Smooth muscle cell (in vitro differentiated cells): ENCODE measurements at regions not wholly inside any gene's neighbourhood (a gene's known extent, or its start where the extent isn't known, plus 50 kb on each side); places are given as distances from the start of the nearest gene placed in this dataset.
"Not testable (repeated sequence)": the region's sequence is repeated elsewhere in the genome, so short reads cannot be mapped to it uniquely, and the experiment has no call there.

Experiments
- DNase-seq: peaks from one replicate; lab custom pipeline; 2025; ENCODE audit not compliant: unreplicated experiment; lab: John Stamatoyannopoulos, UW
- H2AFZ ChIP-seq: fragments of 200-600 bp; sonication (generic); 2 replicates; pipeline ENCODE4 v1.6.0; 2016; ENCODE audit warnings: antibody characterized with exemption, low read depth, mild to moderate bottlenecking
- H3F3A ChIP-seq: fragments of 200-600 bp; sonication (generic); 2 replicates; pipeline ENCODE4 v1.6.0; 2017; ENCODE audit warnings: antibody characterized with exemption, low read depth
- H3K27ac ChIP-seq: fragments of 200-600 bp; sonication (generic); 2 replicates; pipeline ENCODE4 v1.5.1; 2016; ENCODE audit warnings: low read depth, mild to moderate bottlenecking
- H3K27me3 ChIP-seq: fragments of 200-600 bp; sonication (generic); 2 replicates; pipeline ENCODE4 v1.6.1; 2016; ENCODE audit warnings: low read depth, mild to moderate bottlenecking
- H3K36me3 ChIP-seq: fragments of 200-600 bp; sonication (generic); 2 replicates; pipeline ENCODE4 v1.5.1; 2016; ENCODE audit warnings: low read depth
- H3K4me1 ChIP-seq: fragments of 200-600 bp; sonication (generic); 2 replicates; pipeline ENCODE4 v1.5.1; 2016; ENCODE audit warnings: low read depth
- H3K4me2 ChIP-seq: fragments of 200-600 bp; sonication (generic); 2 replicates; pipeline ENCODE4 v1.6.0; 2016; ENCODE audit warnings: mild to moderate bottlenecking
- H3K4me3 ChIP-seq: fragments of 200-600 bp; sonication (generic); 2 replicates; pipeline ENCODE4 v1.5.1; 2016; ENCODE audit warnings: mild to moderate bottlenecking
- H3K79me2 ChIP-seq: fragments of 200-600 bp; sonication (generic); 2 replicates; pipeline ENCODE4 v1.6.0; 2016; ENCODE audit warnings: low read depth, mild to moderate bottlenecking
- H3K9ac ChIP-seq: fragments of 200-600 bp; sonication (generic); 2 replicates; pipeline ENCODE4 v1.6.0; 2016; ENCODE audit warnings: low read depth
- H3K9me3 ChIP-seq: fragments of 200-600 bp; sonication (generic); replicated peaks from 2 replicates; pipeline ENCODE4 v1.5.1; 2016; ENCODE audit warnings: low read depth
- H4K20me1 ChIP-seq: fragments of 200-600 bp; sonication (generic); 2 replicates; pipeline ENCODE4 v1.6.0; 2016; ENCODE audit warnings: low read depth
- CTCF ChIP-seq: fragments of 200-600 bp; sonication (generic); IDR thresholded peaks from 2 replicates; pipeline ENCODE4 v1.5.1; 2017; ENCODE audit warnings: borderline replicate concordance, mild to moderate bottlenecking, antibody characterized with exemption; ENCODE audit not compliant: insufficient read depth, poor library complexity, severe bottlenecking
- WGBS: methylation state at CpG from one replicate; pipeline ENCODE4 v1.1.7; 2016; ENCODE audit warnings: low lambda C conversion rate; 5-methylcytosine and 5-hydroxymethylcytosine counted together

- not testable (repeated sequence) for H3K9ac ChIP-seq, H3F3A ChIP-seq, H4K20me1 ChIP-seq, H3K4me3 ChIP-seq, H3K27ac ChIP-seq, H3K27me3 ChIP-seq, H3K9me3 ChIP-seq, DNase-seq, H3K36me3 ChIP-seq, H3K4me2 ChIP-seq, H3K4me1 ChIP-seq, H3K79me2 ChIP-seq, H2AFZ ChIP-seq
- 86% methylated on average over 6 of the region's 6 CpGs for WGBS
Measured at GRCh38 chr4:102210806-102211205, 134.5 kb downstream of the SLC39A8 start.

GRCh38 chr4:102204634-102205033 lies 140.6 kb downstream of the SLC39A8 start:
- H3K9ac ChIP-seq, H4K20me1 ChIP-seq, H2AFZ ChIP-seq, H3K79me2 ChIP-seq, H3K4me2 ChIP-seq, H3K4me3 ChIP-seq, DNase-seq, H3F3A ChIP-seq, H3K4me1 ChIP-seq, H3K36me3 ChIP-seq, H3K27me3 ChIP-seq, H3K9me3 ChIP-seq, H3K27ac ChIP-seq: not testable (repeated sequence)
- WGBS, result 94% methylated on average over 3 of the region's 3 CpGs

- TF ChIP-seq CTCF, result no peak
- Histone ChIP-seq H3K79me2 (no peaks in the 10 kb centered on the region), H3K9ac (no peak overlapping the region), H3K4me3 (no peak overlapping the region), H2AFZ (no peak overlapping the region), H3F3A (peaks cover 6% of the 10 kb centered on the region), H3K9me3 (no peaks in the 10 kb centered on the region), H3K27me3 (no peaks in the 10 kb centered on the region), H3K27ac (peak overlapping the region; percentile 46), H3K4me2 (peak overlapping the region; percentile 33), H3K4me1 (peaks cover 3% of the 10 kb centered on the region), H3K36me3 (no peaks in the 10 kb centered on the region), H4K20me1 (no peaks in the 10 kb centered on the region)
- WGBS, result 14% methylated on average over 3 of the region's 3 CpGs
- no peak for DNase-seq
Measured at GRCh38 chr4:102196221-102196620, 149.1 kb downstream of the SLC39A8 start.

- peaks cover 3% of the 10 kb centered on the region for H3K4me1 ChIP-seq
- 100% methylated on average over 1 of the region's 1 CpG for WGBS
- TF ChIP-seq CTCF, result no peak
- H3K9me3 ChIP-seq, result no peaks in the 10 kb centered on the region
- no peak overlapping the region for H3K9ac ChIP-seq
- no peaks in the 10 kb centered on the region for H4K20me1 ChIP-seq
- H3K4me2 ChIP-seq, result no peak overlapping the region
- no peak overlapping the region for H2AFZ ChIP-seq
- H3K4me3 ChIP-seq, result no peak overlapping the region
- H3K79me2 ChIP-seq, result no peaks in the 10 kb centered on the region
- H3K36me3 ChIP-seq, result no peaks in the 10 kb centered on the region
- no peak overlapping the region for H3K27ac ChIP-seq
- no peak for DNase-seq
- H3F3A ChIP-seq, result peaks cover 6% of the 10 kb centered on the region
- no peaks in the 10 kb centered on the region for H3K27me3 ChIP-seq
Measured at GRCh38 chr4:102193145-102193544, 152.1 kb downstream of the SLC39A8 start.

- Histone ChIP-seq H3K79me2 (no peaks in the 10 kb centered on the region), H3K4me2 (peak overlapping the region; percentile 81), H3K36me3 (no peaks in the 10 kb centered on the region), H3K9ac (no peak overlapping the region), H3K27ac (peak overlapping the region; percentile 86), H3K9me3 (no peaks in the 10 kb centered on the region), H3F3A (peaks cover 32% of the 10 kb centered on the region), H3K27me3 (no peaks in the 10 kb centered on the region), H2AFZ (no peak overlapping the region), H3K4me1 (peaks cover 11% of the 10 kb centered on the region), H4K20me1 (no peaks in the 10 kb centered on the region), H3K4me3 (no peak overlapping the region)
- DNase-seq, result no peak
- no peak for TF ChIP-seq CTCF
- WGBS, result 14% methylated on average over 1 of the region's 1 CpG
Measured at GRCh38 chr4:102180046-102180445, 165.2 kb downstream of the SLC39A8 start.
